ENCODE measurements at regions not wholly inside any gene's neighbourhood (a gene's known extent, or its start where the extent isn't known, plus 50 kb on each side); places are given as distances from the start of the nearest gene placed in this dataset.

GRCh38 chr3:163971861-163972260, 1106.4 kb downstream of the SI start:
- TF ChIP-seq TCF12 (IDR thresholded peaks at IDR 0.05; ENCODE audit: low read depth) = no peak
- no peak for TF ChIP-seq REST (IDR thresholded peaks at IDR 0.05; ENCODE audit: low read depth)
- no peak for TF ChIP-seq FOXM1 (IDR thresholded peaks at IDR 0.05; ENCODE audit: borderline replicate concordance, low read depth)
- TF ChIP-seq USF1 (IDR thresholded peaks at IDR 0.05) = no peak
- no peak for TF ChIP-seq TEAD4 (IDR thresholded peaks at IDR 0.05)
- no peak for TF ChIP-seq RAD21 (IDR thresholded peaks at IDR 0.05; ENCODE audit: low read depth)

- TF ChIP-seq REST (IDR thresholded peaks at IDR 0.05; ENCODE audit: low read depth) (no peak), CEBPB (IDR thresholded peaks at IDR 0.05) (no peak), CREB1 (IDR thresholded peaks at IDR 0.05; ENCODE audit: low read depth) (no peak), YY1 (IDR thresholded peaks at IDR 0.05; ENCODE audit: low read depth) (no peak), EGR1 (IDR thresholded peaks at IDR 0.05) (no peak), TAF1 (IDR thresholded peaks at IDR 0.05; ENCODE audit: low read depth) (no peak), TEAD4 (IDR thresholded peaks at IDR 0.05) (no peak), MAX (IDR thresholded peaks at IDR 0.05) (no peak), EP300 (IDR thresholded peaks at IDR 0.05; ENCODE audit: borderline replicate concordance) (no peak), RAD21 (IDR thresholded peaks at IDR 0.05; ENCODE audit: low read depth) (no peak), FOXM1 (IDR thresholded peaks at IDR 0.05; ENCODE audit: borderline replicate concordance, low read depth) (no peak), USF1 (IDR thresholded peaks at IDR 0.05) (no peak), ZBTB7A (IDR thresholded peaks at IDR 0.05; ENCODE audit: low read depth) (no peak), TCF12 (IDR thresholded peaks at IDR 0.05; ENCODE audit: low read depth) (no peak), NFIC (IDR thresholded peaks at IDR 0.05) (no peak)
These were observed 1121.2 kb downstream of the SI start for GRCh38 chr3:163957072-163957471.

- TF ChIP-seq TEAD4 (IDR thresholded peaks at IDR 0.05) (no peak), CREB1 (IDR thresholded peaks at IDR 0.05; ENCODE audit: low read depth) (no peak), FOXM1 (IDR thresholded peaks at IDR 0.05; ENCODE audit: borderline replicate concordance, low read depth) (no peak), EP300 (IDR thresholded peaks at IDR 0.05; ENCODE audit: borderline replicate concordance) (no peak), USF1 (IDR thresholded peaks at IDR 0.05) (no peak), EGR1 (IDR thresholded peaks at IDR 0.05) (no peak), TCF12 (IDR thresholded peaks at IDR 0.05; ENCODE audit: low read depth) (no peak), TAF1 (IDR thresholded peaks at IDR 0.05; ENCODE audit: low read depth) (no peak), NFIC (IDR thresholded peaks at IDR 0.05) (no peak), RAD21 (IDR thresholded peaks at IDR 0.05; ENCODE audit: low read depth) (no peak), ZBTB7A (IDR thresholded peaks at IDR 0.05; ENCODE audit: low read depth) (no peak), YY1 (IDR thresholded peaks at IDR 0.05; ENCODE audit: low read depth) (no peak), CEBPB (IDR thresholded peaks at IDR 0.05) (no peak), REST (IDR thresholded peaks at IDR 0.05; ENCODE audit: low read depth) (no peak), MAX (IDR thresholded peaks at IDR 0.05) (no peak)
These were observed 1124.8 kb downstream of the SI start for GRCh38 chr3:163953526-163953925.

- TF ChIP-seq FOXM1 (IDR thresholded peaks at IDR 0.05; ENCODE audit: borderline replicate concordance, low read depth) (no peak), CREB1 (IDR thresholded peaks at IDR 0.05; ENCODE audit: low read depth) (no peak), CEBPB (IDR thresholded peaks at IDR 0.05) (no peak), TAF1 (IDR thresholded peaks at IDR 0.05; ENCODE audit: low read depth) (no peak), ZBTB7A (IDR thresholded peaks at IDR 0.05; ENCODE audit: low read depth) (no peak), REST (IDR thresholded peaks at IDR 0.05; ENCODE audit: low read depth) (no peak), USF1 (IDR thresholded peaks at IDR 0.05) (no peak), NFIC (IDR thresholded peaks at IDR 0.05) (no peak), EP300 (IDR thresholded peaks at IDR 0.05; ENCODE audit: borderline replicate concordance) (no peak), TEAD4 (IDR thresholded peaks at IDR 0.05) (no peak), MAX (IDR thresholded peaks at IDR 0.05) (no peak), EGR1 (IDR thresholded peaks at IDR 0.05) (no peak), RAD21 (IDR thresholded peaks at IDR 0.05; ENCODE audit: low read depth) (no peak)
These were observed 1125.8 kb downstream of the SI start for GRCh38 chr3:163952499-163952898.
